H1 (cell line): ENCODE measurements at regions not wholly inside any gene's neighbourhood (a gene's known extent, or its start where the extent isn't known, plus 50 kb on each side); places are given as distances from the start of the nearest gene placed in this dataset.

Experiments used
- CTCF ChIA-PET: fragments of 300-600 bp; sonication (Branson Sonifier 250); formaldehyde crosslinking; loops from one replicate; lab custom pipeline; 2021; ENCODE audit not compliant: partially characterized antibody; lab: Charles Lee
- POLR2A ChIA-PET: fragments of 300-600 bp; sonication (Branson Sonifier 250); formaldehyde crosslinking; loops from one replicate; lab custom pipeline; 2021; ENCODE audit warnings: inconsistent platforms; ENCODE audit not compliant: partially characterized antibody; lab: Charles Lee
- DNase-seq, 2 experiments: peaks; one replicate each; pipeline versions ENCODE4 v3.0.0 to v3.0.0-alpha.2; 2010 to 2022; ENCODE audit warnings: low spot score in 2 of 2, low read depth in 1 of 2, mixed read lengths in 1 of 2
- FAIRE-seq: peaks from 2 replicates; lab custom pipeline; 2011; peaks lifted over from hg19 to GRCh38; lab: Jason Lieb, UNC
- H2AFZ ChIP-seq: 2 replicates; pipeline ENCODE4 v1.8.1; 2012; ENCODE audit warnings: low read length, inconsistent platforms
- H2AK5ac ChIP-seq: 2 replicates; pipeline ENCODE4 v1.6.1; 2013; ENCODE audit warnings: low read depth, low read length
- H2BK120ac ChIP-seq: replicated peaks from 2 replicates; pipeline ENCODE3; 2013; ENCODE audit warnings: low read depth, low read length, inconsistent platforms
- H2BK12ac ChIP-seq: 2 replicates; pipeline ENCODE4 v1.6.1; 2013; ENCODE audit warnings: low read depth, low read length
- H2BK15ac ChIP-seq: 2 replicates; pipeline ENCODE4 v1.6.1; 2013; ENCODE audit warnings: low read length
- H2BK20ac ChIP-seq: 2 replicates; pipeline ENCODE4 v1.6.1; 2013; ENCODE audit warnings: low read length
- H2BK5ac ChIP-seq: 2 replicates; pipeline ENCODE4 v1.6.1; 2013; ENCODE audit warnings: low read depth, low read length
- H3K14ac ChIP-seq: 2 replicates; pipeline ENCODE4 v1.6.1; 2013; ENCODE audit warnings: inconsistent platforms; ENCODE audit not compliant: insufficient read length
- H3K18ac ChIP-seq: 2 replicates; pipeline ENCODE4 v1.6.1; 2013; ENCODE audit warnings: low read length; ENCODE audit errors: extremely low read depth
- H3K23ac ChIP-seq: 2 replicates; pipeline ENCODE4 v1.6.1; 2013; ENCODE audit warnings: inconsistent platforms; ENCODE audit not compliant: insufficient read length
- H3K23me2 ChIP-seq: 2 replicates; pipeline ENCODE4 v1.6.1; 2013; ENCODE audit warnings: low read depth, low read length
- H3K27ac ChIP-seq: 2 replicates; pipeline ENCODE4 v1.6.1; 2011; ENCODE audit warnings: low read depth, low read length, inconsistent platforms
- H3K27me3 ChIP-seq, 4 experiments: replicated peaks in 1 of 4; 1 replicate in 1 of 4; 2 replicates in 3 of 4; pipeline versions ENCODE4 v1.6.1 to v1.8.1; 2011 to 2013; ENCODE audit warnings: low read length in 3 of 4, mild to moderate bottlenecking in 3 of 4, inconsistent platforms in 2 of 4, mixed read lengths in 2 of 4, moderate library complexity in 1 of 4; ENCODE audit not compliant: control insufficient read depth in 3 of 4, insufficient read depth in 3 of 4; ENCODE audit errors: extremely low read depth in 1 of 4
- H3K36me3 ChIP-seq, 4 experiments: 2 replicates each; pipeline versions ENCODE4 v1.6.1 to v1.8.1; 2011 to 2013; ENCODE audit warnings: mild to moderate bottlenecking in 4 of 4, low read length in 3 of 4, moderate library complexity in 2 of 4, control low read depth in 1 of 4, inconsistent platforms in 1 of 4; ENCODE audit not compliant: insufficient read depth in 4 of 4, control insufficient read depth in 2 of 4
- H3K4ac ChIP-seq: replicated peaks from 2 replicates; pipeline ENCODE3; 2013; ENCODE audit warnings: low read length, low read depth, mixed read lengths, inconsistent platforms; ENCODE audit not compliant: insufficient read length
- H3K4me1 ChIP-seq, 4 experiments: replicated peaks in 1 of 4; 1 replicate in 1 of 4; 2 replicates in 3 of 4; pipeline versions ENCODE4 v1.6.1 to v1.8.1; 2011 to 2013; ENCODE audit warnings: low read length in 3 of 4, inconsistent platforms in 2 of 4, mixed read lengths in 1 of 4; ENCODE audit not compliant: insufficient read depth in 4 of 4, control insufficient read depth in 3 of 4
- H3K4me2 ChIP-seq, 2 experiments: 2 replicates each; pipeline versions ENCODE4 v1.6.1 to v1.8.1; 2011 to 2013; ENCODE audit warnings: low read depth in 2 of 2, low read length in 2 of 2, control low read depth in 1 of 2, inconsistent platforms in 1 of 2, mild to moderate bottlenecking in 1 of 2; ENCODE audit not compliant: insufficient read depth in 1 of 2
- H3K4me3 ChIP-seq, 4 experiments: fragments of 200-600, 300-600 bp in 1 of 4; sonication (generic), shearing (Covaris generic), sonication (Bioruptor Twin) in 1 of 4; 2 replicates each; pipeline versions ENCODE4 v1.5.1 to v1.8.1; 2011 to 2016; ENCODE audit warnings: low read length in 4 of 4, low read depth in 3 of 4, control low read depth in 2 of 4, inconsistent platforms in 2 of 4, mild to moderate bottlenecking in 2 of 4, mixed read lengths in 1 of 4, moderate library complexity in 1 of 4; ENCODE audit not compliant: insufficient read depth in 2 of 4; ENCODE audit errors: extremely low read depth in 1 of 4
- H3K56ac ChIP-seq: replicated peaks from 2 replicates; pipeline ENCODE3; 2013; ENCODE audit warnings: low read depth, mild to moderate bottlenecking, mixed read lengths, low read length, inconsistent platforms; ENCODE audit not compliant: insufficient read length
- H3K79me1 ChIP-seq: 2 replicates; pipeline ENCODE4 v1.6.1; 2013; ENCODE audit warnings: low read depth, low read length, control low read depth
- H3K79me2 ChIP-seq, 2 experiments: 2 replicates each; pipeline versions ENCODE4 v1.6.1 to v1.8.1; 2012 to 2013; ENCODE audit warnings: low read length in 2 of 2, mild to moderate bottlenecking in 2 of 2, inconsistent platforms in 1 of 2; ENCODE audit not compliant: insufficient read depth in 2 of 2, control insufficient read depth in 1 of 2
- H3K9ac ChIP-seq, 4 experiments: replicated peaks in 1 of 4; 1 replicate in 1 of 4; 2 replicates in 3 of 4; pipeline versions ENCODE4 v1.6.1 to v1.8.1; 2011 to 2013; ENCODE audit warnings: low read depth in 3 of 4, low read length in 3 of 4, control low read depth in 2 of 4, mild to moderate bottlenecking in 2 of 4, moderate library complexity in 2 of 4, inconsistent platforms in 1 of 4; ENCODE audit errors: extremely low read depth in 1 of 4
- H3K9me3 ChIP-seq, 2 experiments: 2 replicates each; pipeline versions ENCODE4 v1.6.1 to v1.8.1; 2012 to 2013; ENCODE audit warnings: mild to moderate bottlenecking in 2 of 2, moderate library complexity in 2 of 2, control low read depth in 1 of 2, inconsistent platforms in 1 of 2, low read depth in 1 of 2, low read length in 1 of 2, mixed read lengths in 1 of 2; ENCODE audit not compliant: insufficient read depth in 2 of 2
- H4K20me1 ChIP-seq, 2 experiments: replicated peaks in 1 of 2; 2 replicates each; pipeline versions ENCODE3 to v1.8.1; 2011 to 2013; ENCODE audit warnings: inconsistent platforms in 2 of 2, low read length in 2 of 2, mild to moderate bottlenecking in 1 of 2; ENCODE audit not compliant: insufficient read depth in 2 of 2, control insufficient read depth in 1 of 2
- H4K5ac ChIP-seq: 2 replicates; pipeline ENCODE4 v1.6.1; 2013; ENCODE audit warnings: low read length, low read depth, mixed read lengths, inconsistent platforms; ENCODE audit not compliant: insufficient read length
- H4K8ac ChIP-seq: 2 replicates; pipeline ENCODE4 v1.8.0; 2013; ENCODE audit warnings: mild to moderate bottlenecking, moderate library complexity, low read length, inconsistent platforms; ENCODE audit not compliant: insufficient read depth; ENCODE audit errors: extremely low read depth
- H4K91ac ChIP-seq: replicated peaks from 2 replicates; pipeline ENCODE3; 2013; ENCODE audit warnings: low read length, mixed read lengths, inconsistent platforms; ENCODE audit not compliant: insufficient read length
- HDAC6 ChIP-seq: IDR thresholded peaks from one replicate; pipeline ENCODE4 v1.7.1; 2012; ENCODE audit warnings: low read depth, mild to moderate bottlenecking, inconsistent platforms, low read length, moderate library complexity
- KDM1A ChIP-seq: fragments of 200-600, 300-600 bp; sonication (generic); IDR thresholded peaks from 2 replicates; pipeline ENCODE4 v1.7.1; 2016; ENCODE audit warnings: mild to moderate bottlenecking, low read length, borderline replicate concordance
- RNF2 ChIP-seq: fragments of 200-900, 300-1000 bp; sonication (generic); IDR thresholded peaks from 2 replicates; pipeline ENCODE4 v1.7.1; 2016; ENCODE audit warnings: borderline replicate concordance, low read depth, mild to moderate bottlenecking, antibody characterized with exemption, low read length; ENCODE audit not compliant: poor library complexity, severe bottlenecking; ENCODE audit errors: missing control alignments
- WGBS, 2 experiments: shearing (Covaris generic) in 1 of 2; methylation state at CpG; one replicate each; pipeline versions ENCODE4 v1.1.6 to v1.1.7; 2013 to 2015; ENCODE audit warnings: low lambda C conversion rate in 2 of 2, mixed read lengths in 2 of 2, inconsistent platforms in 1 of 2, low coverage in 1 of 2, missing lambda C conversion rate in 1 of 2; ENCODE audit not compliant: insufficient replicate concordance in 2 of 2, insufficient coverage in 1 of 2, insufficient read length in 1 of 2; ENCODE audit errors: extremely low coverage in 1 of 2, missing lambda C conversion rate in 1 of 2; 5-methylcytosine and 5-hydroxymethylcytosine counted together

DNA sequence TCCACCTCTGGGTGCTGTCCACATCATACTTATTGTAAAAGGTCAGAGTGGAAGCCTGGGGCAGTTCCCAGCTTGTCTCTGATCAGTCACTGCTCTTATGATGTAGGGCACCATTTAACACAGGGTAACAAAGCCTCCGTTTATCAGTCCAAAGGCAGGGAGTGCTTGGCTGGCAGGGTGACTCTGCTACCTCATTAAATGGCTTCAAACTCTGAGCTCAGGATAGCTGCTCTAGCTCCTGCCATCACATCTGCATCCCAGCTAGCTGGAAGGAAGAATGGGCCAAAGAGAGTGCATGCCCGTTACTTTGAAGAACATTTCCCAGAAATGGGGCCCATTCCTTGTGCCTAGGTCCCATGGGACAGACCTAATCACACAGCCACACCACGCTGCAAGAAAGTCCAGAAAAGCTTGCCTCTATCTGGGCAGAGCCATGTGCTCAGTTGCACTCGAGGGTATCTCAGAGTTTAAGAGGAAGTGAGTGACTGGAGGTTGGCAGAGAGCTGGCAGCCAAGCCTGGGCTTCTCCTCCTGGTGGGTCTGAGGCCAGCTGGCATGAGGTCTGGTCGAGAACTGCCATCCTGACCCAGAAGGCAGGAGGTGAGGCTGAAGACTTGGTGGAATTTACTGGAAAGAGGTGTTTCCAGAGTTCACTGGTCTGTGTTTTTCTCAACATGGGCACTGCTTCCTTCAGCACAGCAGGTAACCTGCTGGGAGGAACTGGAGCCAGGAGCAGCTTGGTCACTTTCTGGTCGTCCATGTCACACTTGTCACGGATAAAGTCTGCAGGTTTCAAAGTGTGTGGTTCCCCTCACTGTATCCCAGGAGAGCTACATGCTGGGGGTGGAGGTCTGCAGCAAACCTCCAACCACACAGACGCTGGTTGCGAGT lies 935.7 kb downstream of the BRD1 start:
- 89% methylated on average over 9 of the region's 9 CpGs; no CpG with 5 or more reads in 1 of the 2 experiments for WGBS, 2 experiments
- POLR2A ChIA-PET, result no interaction called here

More for the DNA sequence above, 935.7 kb downstream of the BRD1 start:
- peaks cover 0 to 4% (median 2%) of the 10 kb centered on the region in 4 experiments; a peak in 3 of 7 replicates for H3K27me3 ChIP-seq
- no peaks in the 10 kb centered on the region for H3K36me3 ChIP-seq
- no peak overlapping the region for H4K8ac ChIP-seq
- H4K20me1 ChIP-seq, result peaks cover 0 to 8% of the 10 kb centered on the region in 2 experiments
- no peak overlapping the region for H3K23ac ChIP-seq
- H3K4me2 ChIP-seq, result no peak overlapping the region
- H3K4ac ChIP-seq, result no peak overlapping the region
- no peak overlapping the region for H4K5ac ChIP-seq
- DNase-seq (no peak), FAIRE-seq (no peak)
- no peak overlapping the region for H4K91ac ChIP-seq
- no peak overlapping the region for H2BK20ac ChIP-seq
- H3K56ac ChIP-seq, result no peak overlapping the region
- no peak overlapping the region for H2AK5ac ChIP-seq
- H3K23me2 ChIP-seq, result peaks cover 13% of the 10 kb centered on the region; the same call in 1 of the 2 replicates
- no peak overlapping the region for H2BK5ac ChIP-seq
- H2BK12ac ChIP-seq, result no peak overlapping the region
- H3K79me1 ChIP-seq, result no peaks in the 10 kb centered on the region
- H2AFZ ChIP-seq, result no peak overlapping the region
- no peak for TF ChIP-seq HDAC6
- peak; percentile 16; the same call in 1 of the 2 replicates for TF ChIP-seq KDM1A
- TF ChIP-seq RNF2, result no peak
- H2BK15ac ChIP-seq, result no peak overlapping the region
- H2BK120ac ChIP-seq, result no peak overlapping the region
- H3K4me1 ChIP-seq, result no peaks in the 10 kb centered on the region
- H3K27ac ChIP-seq, result no peak overlapping the region
- H3K14ac ChIP-seq, result no peak overlapping the region
- H3K79me2 ChIP-seq, result no peaks in the 10 kb centered on the region
- no peak overlapping the region for H3K4me3 ChIP-seq
- no peak overlapping the region for H3K18ac ChIP-seq
- H3K9ac ChIP-seq, result no peak overlapping the region
- CTCF ChIA-PET, result interaction anchor here (0.5 to 1.1 kb wide), 4 partner anchors 15 to 196 kb away, joined by 3 read pairs; no protein-coding TSS in a partner anchor
- H3K9me3 ChIP-seq, result peaks cover 0 to 3% of the 10 kb centered on the region in 2 experiments; a peak in 1 of 4 replicates
